ENCODE measurements at regions not wholly inside any gene's neighbourhood (a gene's known extent, or its start where the extent isn't known, plus 50 kb on each side); places are given as distances from the start of the nearest gene placed in this dataset.

- no peak overlapping the region for H3K27ac ChIP-seq
- no peaks in the 10 kb centered on the region for H3K9me3 ChIP-seq
- H3K36me3 ChIP-seq: no peaks in the 10 kb centered on the region
- H3K4me3 ChIP-seq: no peak overlapping the region
- TF ChIP-seq POLR2A (IDR thresholded peaks at IDR 0.05): no peak
- TF ChIP-seq CTCF (IDR thresholded peaks at IDR 0.05): no peak
- TF ChIP-seq POLR2AphosphoS5 (IDR thresholded peaks at IDR 0.05): no peak
- no peak for TF ChIP-seq EP300 (IDR thresholded peaks at IDR 0.05; ENCODE audit: low read depth)
- no peak for DNase-seq
- H3K4me1 ChIP-seq: no peaks in the 10 kb centered on the region
- WGBS, 2 donors (ENCODE audit: low coverage in 1 of 2): 74% methylated on average over 4 of the region's 4 CpGs
- no peaks in the 10 kb centered on the region for H3K27me3 ChIP-seq
- in situ Hi-C loops (cut with MboI; ENCODE audit: low pct_ligation_motif_present in 1 of 4, low pct_unique_long_range_greater_than_20kb in 1 of 4, low sequenced_read_pairs in 3 of 4) (no loop called here), intact Hi-C loops (cut with DNase I; ENCODE audit: low total_unique reads) (no loop called here)
Observed at GRCh38 chr10:106520698-106521097, 643.8 kb downstream of the SORCS1 start.

- in situ Hi-C loops (cut with MboI; ENCODE audit: low pct_ligation_motif_present in 1 of 4, low pct_unique_long_range_greater_than_20kb in 1 of 4, low sequenced_read_pairs in 3 of 4): no loop called here
- no peaks in the 10 kb centered on the region for H3K4me1 ChIP-seq
- no peaks in the 10 kb centered on the region for H3K36me3 ChIP-seq
- WGBS, 2 donors (ENCODE audit: low coverage in 1 of 2): 58% methylated on average over 2 of the region's 2 CpGs
- H3K27ac ChIP-seq: no peak overlapping the region
- no peak for TF ChIP-seq EP300 (IDR thresholded peaks at IDR 0.05; ENCODE audit: low read depth)
- no peak for TF ChIP-seq POLR2A (IDR thresholded peaks at IDR 0.05)
- TF ChIP-seq POLR2AphosphoS5 (IDR thresholded peaks at IDR 0.05): no peak
- TF ChIP-seq CTCF (IDR thresholded peaks at IDR 0.05): no peak
- H3K4me3 ChIP-seq: no peak overlapping the region
- no peaks in the 10 kb centered on the region for H3K27me3 ChIP-seq
- DNase-seq: no peak
- intact Hi-C loops (cut with DNase I; ENCODE audit: low total_unique reads): no loop called here
- no peaks in the 10 kb centered on the region for H3K9me3 ChIP-seq
Observed at GRCh38 chr10:106519376-106520030, 645.0 kb downstream of the SORCS1 start.

GRCh38 chr10:106515206-106515790, 649.2 kb downstream of the SORCS1 start:
- H3K36me3 ChIP-seq: no peaks in the 10 kb centered on the region
- no peaks in the 10 kb centered on the region for H3K27me3 ChIP-seq
- intact Hi-C loops (cut with DNase I; ENCODE audit: low total_unique reads): no loop called here
- no peak for DNase-seq
- H3K9me3 ChIP-seq: no peaks in the 10 kb centered on the region
- TF ChIP-seq POLR2AphosphoS5 (IDR thresholded peaks at IDR 0.05) (no peak), CTCF (IDR thresholded peaks at IDR 0.05) (no peak), EP300 (IDR thresholded peaks at IDR 0.05; ENCODE audit: low read depth) (no peak), POLR2A (IDR thresholded peaks at IDR 0.05) (no peak)
- no peak overlapping the region for H3K4me3 ChIP-seq
- no peak overlapping the region for H3K27ac ChIP-seq
- no peaks in the 10 kb centered on the region for H3K4me1 ChIP-seq
- in situ Hi-C loops (cut with MboI; ENCODE audit: low pct_ligation_motif_present in 1 of 4, low pct_unique_long_range_greater_than_20kb in 1 of 4, low sequenced_read_pairs in 3 of 4): no loop called here
- 64 to 76% methylated on average over 6 of the region's 6 CpGs for WGBS, 2 donors (ENCODE audit: low coverage in 1 of 2)

GRCh38 chr10:106513352-106513771, 651.1 kb downstream of the SORCS1 start:
- 15 to 47% methylated on average over 3 to 4 of the region's 4 CpGs for WGBS, 2 donors (ENCODE audit: low coverage in 1 of 2)
- intact Hi-C loops (cut with DNase I; ENCODE audit: low total_unique reads) (no loop called here), in situ Hi-C loops (cut with MboI; ENCODE audit: low pct_ligation_motif_present in 1 of 4, low pct_unique_long_range_greater_than_20kb in 1 of 4, low sequenced_read_pairs in 3 of 4) (no loop called here)
- H3K27me3 ChIP-seq: no peaks in the 10 kb centered on the region
- H3K4me1 ChIP-seq: no peaks in the 10 kb centered on the region
- no peak overlapping the region for H3K4me3 ChIP-seq
- no peak overlapping the region for H3K27ac ChIP-seq
- H3K9me3 ChIP-seq: no peaks in the 10 kb centered on the region
- no peak for DNase-seq
- H3K36me3 ChIP-seq: no peaks in the 10 kb centered on the region
- TF ChIP-seq EP300 (IDR thresholded peaks at IDR 0.05; ENCODE audit: low read depth) (no peak), POLR2AphosphoS5 (IDR thresholded peaks at IDR 0.05) (no peak), CTCF (IDR thresholded peaks at IDR 0.05) (no peak), POLR2A (IDR thresholded peaks at IDR 0.05) (no peak)
